ENCODE measurements at regions not wholly inside any gene's neighbourhood (a gene's known extent, or its start where the extent isn't known, plus 50 kb on each side); places are given as distances from the start of the nearest gene placed in this dataset.

- H4K20me1 ChIP-seq (ENCODE audit: control insufficient read depth, insufficient read depth), result no peaks in the 10 kb centered on the region
- WGBS (ENCODE audit: insufficient coverage, insufficient replicate concordance, low lambda C conversion rate, missing lambda C conversion rate), result 49% methylated on average over 15 of the region's 15 CpGs
- BruUV-seq (replicated peaks), result no TSS peak
- no peak overlapping the region for H3K9ac ChIP-seq (ENCODE audit: control insufficient read depth, insufficient read depth, low read length)
- H3K4me2 ChIP-seq (ENCODE audit: control insufficient read depth, insufficient read depth), result no peak overlapping the region
- H3K27me3 ChIP-seq (replicated peaks in 1 of 2; ENCODE audit: control insufficient read depth in 2 of 2, insufficient read depth in 2 of 2, low read length in 1 of 2), result peaks cover 0 to 2% of the 10 kb centered on the region in 2 experiments; a peak in 1 of 4 replicates
- FAIRE-seq (no peak), DNase-seq (ENCODE audit: low read depth, low spot score) (no peak), ATAC-seq (no peak)
- no peak for TF ChIP-seq ATF7 (IDR thresholded peaks at IDR 0.05; ENCODE audit: low read depth)
- no peak for TF ChIP-seq ATF2 (IDR thresholded peaks at IDR 0.05; ENCODE audit: low read length)
- TF ChIP-seq RCOR1 (conservative IDR thresholded peaks at IDR 0.05; ENCODE audit: low read depth, low read length), result no peak
- TF ChIP-seq PBX3 (IDR thresholded peaks at IDR 0.05; ENCODE audit: insufficient replicate concordance, low read depth, low read length), result no peak
- TF ChIP-seq ZBTB40 (IDR thresholded peaks at IDR 0.05; ENCODE audit: borderline replicate concordance), result no peak
- TF ChIP-seq PML (IDR thresholded peaks at IDR 0.05; ENCODE audit: low read length), result no peak
- no peak for TF ChIP-seq E2F8 (IDR thresholded peaks at IDR 0.05; ENCODE audit: low read depth, partially characterized antibody)
- no peaks in the 10 kb centered on the region for H3K9me3 ChIP-seq (replicated peaks; ENCODE audit: control insufficient read depth, insufficient read depth, low read length)
- H3K36me3 ChIP-seq (ENCODE audit: control insufficient read depth in 2 of 2, insufficient read depth in 2 of 2, low read length in 1 of 2), result no peaks in the 10 kb centered on the region
- H3K4me3 ChIP-seq, result no peak overlapping the region
- intact Hi-C loops (cut with micrococcal nuclease; ENCODE audit: unreplicated experiment), result no loop called here
- POLR2A ChIA-PET, result interaction anchor here (0.6 kb wide), 1 partner anchor 529 kb away, joined by 4 read pairs; no protein-coding TSS in a partner anchor
- SMC1A ChIA-PET (ENCODE audit: uncharacterized antibody, unreplicated experiment), result no interaction called here
- CTCF ChIA-PET, result interaction anchor here (0.5 to 7.1 kb wide), 3 partner anchors 9 to 15 kb away, joined by 3 to 41 read pairs (median 3); no protein-coding TSS in a partner anchor
- no peaks in the 10 kb centered on the region for H3K4me1 ChIP-seq (ENCODE audit: control insufficient read depth, insufficient read depth, low read length)
- no peaks in the 10 kb centered on the region for H3K79me2 ChIP-seq (ENCODE audit: control insufficient read depth, insufficient read depth, low read length)
- in situ Hi-C loops (cut with MboI), result no loop called here
- no peak overlapping the region for H3K27ac ChIP-seq (ENCODE audit: control insufficient read depth, insufficient read depth)
- no peak overlapping the region for H2AFZ ChIP-seq (ENCODE audit: control insufficient read depth, low read depth, low read length)
- RAD21 ChIA-PET (ENCODE audit: unreplicated experiment), result no interaction called here
Observed at GRCh38 chr5:133881576-133882388, 86.6 kb downstream of the C5orf15 start.
